NCI-H146 treated with DMSO at 0.1 percent for 48 hours (cell line): ENCODE measurements at regions not wholly inside any gene's neighbourhood (a gene's known extent, or its start where the extent isn't known, plus 50 kb on each side); places are given as distances from the start of the nearest gene placed in this dataset.

Source experiments
- DNase-seq: peaks from one replicate; lab custom pipeline; 2025; ENCODE audit not compliant: unreplicated experiment; lab: John Stamatoyannopoulos, UW

DNA sequence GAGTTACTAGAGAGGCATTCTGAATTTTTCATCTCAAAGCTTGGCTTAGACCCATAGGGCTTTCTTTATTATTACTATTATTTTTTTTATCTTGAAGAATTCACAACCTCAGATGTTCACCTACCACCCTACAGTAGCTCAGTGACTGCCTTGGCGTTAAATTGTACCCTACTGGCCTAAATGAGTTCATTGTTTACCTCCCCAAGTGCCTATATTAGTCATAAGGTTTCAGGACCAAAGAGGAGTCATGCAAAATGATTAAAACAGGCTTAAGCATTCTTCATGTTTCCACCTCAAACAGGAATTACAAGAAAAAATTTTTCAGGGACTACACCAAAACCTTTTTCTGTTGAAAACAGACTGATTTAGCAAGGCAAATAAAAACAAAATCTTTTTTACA lies 751.5 kb downstream of the SQOR start:
- no peak for DNase-seq

GRCh38 chr15:46389739-46390138 lies 754.9 kb downstream of the SQOR start:
- no peak for DNase-seq

- no peak for DNase-seq
Measured at GRCh38 chr15:46394463-46394862, 759.6 kb downstream of the SQOR start.

DNA sequence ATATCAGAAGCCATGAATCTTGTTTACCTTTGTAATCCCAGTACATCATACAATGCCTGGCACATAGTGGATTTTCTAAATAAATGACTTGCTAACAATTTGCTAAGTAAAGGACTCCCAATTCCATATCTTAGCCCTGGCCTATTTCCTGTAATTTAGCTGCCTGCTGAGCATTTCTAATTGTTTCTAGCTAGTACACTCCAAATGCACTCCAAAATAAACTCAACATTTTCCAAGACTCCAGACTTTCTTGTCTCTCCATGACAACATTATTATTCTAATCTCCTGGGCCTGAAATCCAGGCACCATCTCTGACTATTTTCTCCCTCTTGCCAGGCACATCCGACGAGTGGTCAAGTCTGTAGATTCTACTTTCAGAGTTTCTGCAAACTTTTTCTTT lies 773.5 kb downstream of the SQOR start:
- no peak for DNase-seq

DNA sequence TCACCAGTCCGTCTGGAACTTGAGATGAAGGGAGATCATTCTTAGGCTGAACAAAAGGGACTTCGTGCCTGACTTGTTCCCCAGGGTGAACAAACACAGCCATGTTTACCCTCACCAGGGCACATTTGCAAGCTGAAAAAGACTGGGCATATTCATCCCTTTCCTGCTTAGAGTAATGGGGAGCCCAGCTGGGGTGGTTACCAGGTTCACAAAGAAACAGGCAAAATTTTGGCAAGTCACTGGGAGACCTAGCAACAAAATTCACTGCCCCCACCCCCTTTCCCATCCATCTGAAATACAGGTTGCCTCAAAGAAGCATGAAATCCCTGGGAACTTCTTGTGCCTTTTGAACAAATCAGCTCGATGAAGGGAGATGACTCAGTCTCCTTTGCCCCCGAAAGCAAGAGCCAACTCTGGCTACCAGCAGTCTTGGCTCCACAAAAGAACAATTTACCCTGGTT lies 775.0 kb downstream of the SQOR start:
- DNase-seq: peak; percentile 27

- DNase-seq: no peak
Measured at GRCh38 chr15:46410705-46411104, 775.9 kb downstream of the SQOR start.

- DNase-seq: no peak
Measured at GRCh38 chr15:46411900-46412299, 777.1 kb downstream of the SQOR start.

GRCh38 chr15:46413799-46414198 lies 779.0 kb downstream of the SQOR start:
- no peak for DNase-seq

DNA sequence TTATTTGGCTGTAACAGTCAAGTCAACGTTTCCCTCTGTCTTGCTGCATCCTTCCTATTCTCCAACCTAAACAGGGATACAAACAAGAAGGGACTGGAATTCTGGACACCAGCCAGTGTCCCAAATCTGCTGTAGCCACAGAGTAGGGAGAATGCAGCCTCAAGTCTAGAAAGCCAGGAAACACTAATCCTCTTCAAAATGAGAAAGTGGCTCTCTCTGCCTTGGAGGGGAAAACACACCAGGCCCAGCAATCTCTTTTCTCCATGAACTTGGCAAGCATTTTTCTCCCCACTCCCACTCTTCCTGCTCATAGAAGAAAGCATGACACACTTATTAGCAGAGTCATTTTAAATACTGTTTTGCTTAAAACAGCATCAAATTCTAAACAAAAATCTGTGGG lies 781.7 kb downstream of the SQOR start:
- no peak for DNase-seq

GRCh38 chr15:46420990-46421389 lies 786.2 kb downstream of the SQOR start:
- no peak for DNase-seq

- no peak for DNase-seq
Measured at GRCh38 chr15:46441294-46442062, 806.6 kb downstream of the SQOR start.

DNA sequence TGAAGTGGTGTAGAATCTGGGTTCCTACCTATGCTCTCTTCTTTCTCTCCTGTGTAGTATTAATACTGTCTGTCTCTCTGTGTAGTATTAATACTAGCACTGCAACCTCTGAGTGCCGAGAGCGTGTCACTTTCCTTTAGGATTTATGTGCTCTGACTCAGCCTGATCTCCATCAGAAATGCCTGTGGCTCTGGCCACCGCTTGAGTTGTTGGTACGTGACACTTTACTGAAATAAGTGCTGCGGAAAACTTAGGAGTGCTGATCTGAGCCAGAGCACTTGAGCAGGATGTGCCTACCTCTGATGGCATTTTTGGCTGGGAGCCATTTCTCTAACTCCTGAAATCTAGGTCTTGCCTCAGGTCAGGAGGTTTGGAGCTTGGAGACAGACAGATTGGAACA lies 807.4 kb downstream of the SQOR start:
- no peak for DNase-seq

- no peak for DNase-seq
Measured at GRCh38 chr15:46442901-46443590, 808.2 kb downstream of the SQOR start.

DNA sequence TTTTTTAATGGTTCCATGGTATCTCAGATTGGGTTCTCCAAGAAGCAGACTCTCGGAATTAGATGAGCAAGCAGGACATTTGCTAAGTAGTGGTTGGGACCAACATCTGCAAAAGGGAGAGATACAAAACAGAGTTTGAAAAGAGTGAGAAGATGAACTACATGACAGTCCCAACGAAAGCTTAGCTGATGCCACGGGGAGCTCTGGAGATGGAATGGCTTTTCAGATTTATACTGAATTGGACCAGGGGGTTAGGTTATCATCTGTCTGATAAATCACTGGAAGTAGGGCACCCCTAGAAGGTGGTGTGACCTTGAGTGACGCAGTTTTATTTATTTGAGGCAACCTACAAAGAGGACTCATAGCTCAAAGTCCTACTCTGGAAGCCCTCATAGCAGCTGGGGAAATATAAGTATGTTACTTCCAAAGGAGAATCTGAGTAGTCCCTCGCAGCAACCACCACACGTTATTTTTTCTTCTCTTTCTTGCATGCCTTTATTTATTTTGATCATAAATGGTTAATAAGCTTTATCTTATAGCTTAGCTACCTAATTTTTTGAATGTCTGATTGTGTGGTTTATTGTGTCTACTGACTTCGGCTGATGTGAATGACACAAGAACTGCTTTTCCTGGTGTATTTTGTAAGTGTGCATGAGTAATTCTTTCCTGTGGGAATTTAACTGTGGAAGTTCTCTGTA lies 815.4 kb downstream of the SQOR start:
- DNase-seq: no peak

DNA sequence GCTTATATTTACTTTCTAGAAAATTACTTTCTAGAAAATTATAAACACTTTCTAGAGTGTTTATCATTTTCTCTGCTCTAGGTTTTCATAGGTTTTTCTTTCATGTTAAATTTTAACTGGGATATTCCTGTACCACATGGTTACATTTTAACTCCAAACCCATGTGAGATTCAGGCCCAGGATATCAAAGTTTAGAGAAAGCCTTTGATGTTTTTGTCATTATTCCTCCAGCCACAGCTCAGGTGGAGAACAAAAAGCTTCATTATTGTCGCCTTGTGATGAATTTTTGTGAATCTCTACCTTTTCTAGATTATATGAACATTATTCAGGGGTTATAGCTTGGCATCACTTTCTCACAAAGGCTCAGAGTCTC lies 816.0 kb downstream of the SQOR start:
- no peak for DNase-seq

DNA sequence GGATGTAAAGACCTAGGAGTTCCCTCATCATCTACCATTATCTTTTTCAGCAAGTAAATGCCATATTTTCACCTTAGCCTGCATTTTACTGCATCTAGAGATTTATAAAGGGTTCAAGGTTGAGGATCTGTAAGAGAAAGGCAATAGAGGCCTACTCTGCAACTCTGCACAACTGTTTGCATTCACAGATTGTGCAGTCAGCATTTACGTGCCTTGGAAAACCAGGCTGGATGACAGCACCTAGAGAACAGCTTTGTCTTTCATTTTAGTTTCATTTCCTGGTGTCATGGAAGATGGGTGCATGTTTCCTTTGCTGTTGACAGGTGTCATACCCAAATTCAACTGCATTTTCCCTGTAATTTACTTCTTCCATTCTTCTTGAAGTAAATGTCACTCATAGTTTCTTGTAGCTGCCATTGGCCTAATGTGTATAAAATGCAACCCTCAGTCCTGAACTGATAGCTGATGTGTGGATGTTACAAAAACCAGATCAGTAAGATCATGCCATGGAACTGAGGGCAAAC lies 817.5 kb downstream of the SQOR start:
- no peak for DNase-seq

GRCh38 chr15:46456456-46456855 lies 821.6 kb downstream of the SQOR start:
- no peak for DNase-seq

GRCh38 chr15:46460431-46461094 lies 825.7 kb downstream of the SQOR start:
- no peak for DNase-seq

DNA sequence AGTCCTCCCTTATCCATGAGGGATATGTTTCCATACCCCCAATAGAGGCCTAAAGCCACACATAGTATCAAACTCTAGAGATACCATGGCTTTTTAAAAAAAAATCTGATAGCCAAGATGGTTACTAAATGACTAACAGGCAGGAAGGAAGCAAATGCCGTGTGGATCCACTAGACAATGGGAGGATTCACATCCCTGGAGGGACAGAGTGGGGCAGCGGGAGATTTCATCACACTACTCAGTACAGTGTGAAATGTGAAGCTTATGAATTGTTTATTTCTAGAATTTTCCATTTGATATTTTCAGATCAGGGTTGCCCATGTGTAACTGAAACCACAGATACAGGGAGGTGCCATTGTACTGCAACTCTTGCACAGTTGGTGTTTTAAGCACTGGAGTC lies 826.6 kb downstream of the SQOR start:
- DNase-seq: no peak

DNA sequence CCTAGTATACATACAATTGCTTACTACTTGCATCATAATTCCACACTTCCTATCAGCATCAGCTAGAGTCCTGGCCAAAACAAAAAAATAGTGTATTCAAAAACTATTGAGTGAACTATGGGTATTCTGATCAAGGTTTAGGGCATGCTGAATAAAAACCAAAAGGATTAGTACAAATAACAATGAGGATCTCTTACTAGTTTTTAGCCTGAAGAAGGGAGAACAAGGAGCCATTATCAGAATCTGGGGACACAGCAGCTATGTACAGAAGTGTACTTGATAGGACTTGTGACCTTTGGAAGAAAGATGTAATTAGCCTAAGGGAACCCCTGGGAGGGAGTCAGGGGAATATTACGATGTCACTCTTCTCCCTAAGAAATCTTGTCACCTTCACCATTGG lies 832.2 kb downstream of the SQOR start:
- no peak for DNase-seq

- no peak for DNase-seq
Measured at GRCh38 chr15:46471096-46471495, 836.3 kb downstream of the SQOR start.
